ENCODE measurements at regions not wholly inside any gene's neighbourhood (a gene's known extent, or its start where the extent isn't known, plus 50 kb on each side); places are given as distances from the start of the nearest gene placed in this dataset.

DNA sequence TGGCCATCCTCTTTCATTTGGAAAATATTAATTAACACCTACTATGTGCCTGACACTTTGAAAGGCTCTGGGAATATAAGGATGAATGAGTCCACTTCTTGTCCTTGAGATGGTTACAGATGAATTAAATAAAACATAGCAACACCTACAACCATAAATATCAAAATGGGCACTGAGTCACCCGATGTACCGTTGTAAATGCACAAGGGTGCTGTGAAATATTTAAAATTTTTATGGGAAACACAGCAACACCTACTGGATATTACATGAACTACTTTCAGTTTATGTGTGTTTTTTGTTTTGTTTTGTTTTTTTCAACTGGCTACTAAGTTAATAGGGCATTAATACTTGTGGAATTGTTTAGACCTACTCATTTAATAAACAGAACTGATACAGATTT lies 239.0 kb upstream of the NAALADL2 start:
- Histone ChIP-seq H3K9me3 (ENCODE audit: severe bottlenecking) (no peaks in the 10 kb centered on the region), H3K36me3 (ENCODE audit: low read depth) (no peaks in the 10 kb centered on the region), H3K4me3 (ENCODE audit: severe bottlenecking) (no peak overlapping the region), H3K27ac (ENCODE audit: poor library complexity, severe bottlenecking) (no peak overlapping the region), H3K4me1 (ENCODE audit: insufficient read depth, poor library complexity, severe bottlenecking) (no peaks in the 10 kb centered on the region), H3K27me3 (ENCODE audit: insufficient read depth, poor library complexity, severe bottlenecking) (no peaks in the 10 kb centered on the region)
- no peak for DNase-seq (ENCODE audit: low spot score)
- TF ChIP-seq, protein P1, sequence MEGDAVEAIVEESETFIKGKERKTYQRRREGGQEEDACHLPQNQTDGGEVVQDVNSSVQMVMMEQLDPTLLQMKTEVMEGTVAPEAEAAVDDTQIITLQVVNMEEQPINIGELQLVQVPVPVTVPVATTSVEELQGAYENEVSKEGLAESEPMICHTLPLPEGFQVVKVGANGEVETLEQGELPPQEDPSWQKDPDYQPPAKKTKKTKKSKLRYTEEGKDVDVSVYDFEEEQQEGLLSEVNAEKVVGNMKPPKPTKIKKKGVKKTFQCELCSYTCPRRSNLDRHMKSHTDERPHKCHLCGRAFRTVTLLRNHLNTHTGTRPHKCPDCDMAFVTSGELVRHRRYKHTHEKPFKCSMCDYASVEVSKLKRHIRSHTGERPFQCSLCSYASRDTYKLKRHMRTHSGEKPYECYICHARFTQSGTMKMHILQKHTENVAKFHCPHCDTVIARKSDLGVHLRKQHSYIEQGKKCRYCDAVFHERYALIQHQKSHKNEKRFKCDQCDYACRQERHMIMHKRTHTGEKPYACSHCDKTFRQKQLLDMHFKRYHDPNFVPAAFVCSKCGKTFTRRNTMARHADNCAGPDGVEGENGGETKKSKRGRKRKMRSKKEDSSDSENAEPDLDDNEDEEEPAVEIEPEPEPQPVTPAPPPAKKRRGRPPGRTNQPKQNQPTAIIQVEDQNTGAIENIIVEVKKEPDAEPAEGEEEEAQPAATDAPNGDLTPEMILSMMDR (IDR thresholded peaks at IDR 0.05; ENCODE audit: poor library complexity, severe bottlenecking): peak; percentile 41
- no peak for ATAC-seq (ENCODE audit: low read depth)

DNA sequence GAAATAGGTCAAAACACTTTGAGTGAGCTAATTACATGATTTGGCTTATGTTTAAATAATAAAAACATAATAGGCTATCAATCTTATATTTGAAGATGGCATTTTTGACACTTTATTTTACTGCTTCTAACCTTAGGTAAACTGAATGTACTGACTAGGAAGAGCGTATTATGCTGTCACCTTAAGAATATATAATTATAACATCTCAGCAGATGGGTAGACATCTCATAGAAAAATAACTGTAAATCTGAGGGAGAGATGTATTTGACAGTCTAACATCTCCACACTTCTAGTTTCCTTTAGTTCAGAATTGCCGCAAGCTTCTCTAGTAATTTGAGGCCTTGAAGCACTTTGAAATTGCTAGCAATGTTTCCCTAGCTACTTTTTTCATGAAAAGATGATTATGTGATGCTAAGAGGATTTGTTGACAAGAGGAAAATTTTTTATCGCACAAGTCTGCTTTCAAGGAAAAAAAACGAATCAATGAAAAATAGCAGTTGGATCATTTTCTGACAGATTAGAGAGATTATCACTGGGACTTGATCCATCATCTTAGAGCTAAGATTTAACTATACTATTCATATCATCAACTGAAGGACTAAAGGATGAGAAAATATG lies 238.2 kb upstream of the NAALADL2 start:
- DNase-seq (ENCODE audit: low spot score): no peak
- no peak overlapping the region for H3K27ac ChIP-seq (ENCODE audit: poor library complexity, severe bottlenecking)

DNA sequence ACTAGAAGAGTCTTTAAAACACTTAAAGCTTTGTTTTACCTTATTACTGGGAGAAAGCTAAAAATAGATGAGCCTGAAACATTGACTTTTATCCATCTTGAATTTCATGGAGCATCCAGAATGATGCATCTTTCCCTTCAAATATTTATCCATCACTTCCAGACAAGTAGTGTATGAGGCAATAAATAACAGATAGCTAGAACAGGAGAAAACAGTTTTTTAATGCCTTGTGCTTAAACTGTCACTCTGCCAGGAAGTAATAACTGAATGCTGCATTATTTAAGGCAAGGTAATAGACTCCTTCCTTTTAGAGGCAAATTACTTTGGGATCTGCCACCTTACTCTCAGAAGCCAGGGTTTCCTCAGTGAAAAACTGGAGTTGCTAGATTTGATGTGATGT lies 225.8 kb upstream of the NAALADL2 start:
- Histone ChIP-seq H3K4me1 (ENCODE audit: insufficient read depth, poor library complexity, severe bottlenecking) (no peaks in the 10 kb centered on the region), H3K36me3 (ENCODE audit: low read depth) (no peaks in the 10 kb centered on the region), H3K4me3 (ENCODE audit: severe bottlenecking) (no peak overlapping the region), H3K27ac (ENCODE audit: poor library complexity, severe bottlenecking) (no peak overlapping the region), H3K9me3 (ENCODE audit: severe bottlenecking) (no peaks in the 10 kb centered on the region), H3K27me3 (ENCODE audit: insufficient read depth, poor library complexity, severe bottlenecking) (peaks cover 5% of the 10 kb centered on the region)
- no peak for ATAC-seq (ENCODE audit: low read depth)
- TF ChIP-seq, protein P1 (IDR thresholded peaks at IDR 0.05; ENCODE audit: poor library complexity, severe bottlenecking): no peak
- DNase-seq (ENCODE audit: low spot score): no peak

More for the DNA sequence above, 238.2 kb upstream of the NAALADL2 start:
- Histone ChIP-seq H3K4me3 (ENCODE audit: severe bottlenecking) (no peak overlapping the region), H3K36me3 (ENCODE audit: low read depth) (no peaks in the 10 kb centered on the region), H3K27me3 (ENCODE audit: insufficient read depth, poor library complexity, severe bottlenecking) (no peaks in the 10 kb centered on the region), H3K4me1 (ENCODE audit: insufficient read depth, poor library complexity, severe bottlenecking) (no peaks in the 10 kb centered on the region), H3K9me3 (ENCODE audit: severe bottlenecking) (no peaks in the 10 kb centered on the region)
- TF ChIP-seq, protein P1 (IDR thresholded peaks at IDR 0.05; ENCODE audit: poor library complexity, severe bottlenecking): no peak
- ATAC-seq (ENCODE audit: low read depth): no peak

DNA sequence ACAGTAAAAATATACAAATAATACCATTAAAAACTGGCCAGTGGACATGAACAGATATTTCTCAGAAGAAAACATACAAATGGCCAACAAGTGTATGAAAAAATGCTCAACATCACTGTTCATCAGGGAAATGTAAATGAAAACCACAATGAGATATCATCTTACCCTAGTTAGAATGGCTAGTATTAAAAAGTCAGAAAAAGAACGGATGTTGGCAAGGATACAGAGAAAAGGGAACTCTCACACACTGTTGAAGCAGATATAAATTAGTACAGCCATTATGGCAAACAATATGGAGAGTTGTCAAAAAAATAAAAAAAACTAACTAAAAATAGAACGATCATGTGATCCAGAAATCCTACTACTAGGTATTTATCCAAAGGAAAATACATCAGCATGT lies 222.7 kb upstream of the NAALADL2 start:
- H3K36me3 ChIP-seq (ENCODE audit: low read depth): no peaks in the 10 kb centered on the region
- no peak overlapping the region for H3K4me3 ChIP-seq (ENCODE audit: severe bottlenecking)
- TF ChIP-seq, protein P1 (IDR thresholded peaks at IDR 0.05; ENCODE audit: poor library complexity, severe bottlenecking): no peak
- H3K27ac ChIP-seq (ENCODE audit: poor library complexity, severe bottlenecking): no peak overlapping the region
- H3K27me3 ChIP-seq (ENCODE audit: insufficient read depth, poor library complexity, severe bottlenecking): peaks cover 5% of the 10 kb centered on the region
- no peak for DNase-seq (ENCODE audit: low spot score)
- ATAC-seq (ENCODE audit: low read depth): no peak
- H3K4me1 ChIP-seq (ENCODE audit: insufficient read depth, poor library complexity, severe bottlenecking): no peaks in the 10 kb centered on the region
- H3K9me3 ChIP-seq (ENCODE audit: severe bottlenecking): no peaks in the 10 kb centered on the region

DNA sequence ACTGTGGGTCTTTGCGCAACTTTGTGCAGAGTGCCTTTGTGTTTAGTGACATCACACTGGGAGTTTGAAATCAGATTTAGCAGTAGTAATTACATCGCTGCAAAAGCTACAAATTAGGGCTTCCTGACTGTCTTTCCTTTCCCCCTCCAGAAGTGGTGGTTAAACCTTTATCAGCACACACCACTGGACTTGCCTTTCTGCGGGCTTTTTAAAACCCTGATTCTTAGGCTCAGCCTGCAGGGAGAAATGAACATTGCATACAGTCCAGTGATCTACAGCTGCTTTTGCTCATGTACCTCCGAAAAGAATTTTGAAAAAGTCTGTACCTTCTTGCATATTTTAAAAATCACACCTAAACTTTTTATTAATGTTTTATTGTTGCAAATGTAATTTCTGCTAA lies 219.7 kb upstream of the NAALADL2 start:
- TF ChIP-seq, protein P1 (IDR thresholded peaks at IDR 0.05; ENCODE audit: poor library complexity, severe bottlenecking): no peak

More for the DNA sequence above, 219.7 kb upstream of the NAALADL2 start:
- H3K27me3 ChIP-seq (ENCODE audit: insufficient read depth, poor library complexity, severe bottlenecking): no peaks in the 10 kb centered on the region
- H3K4me1 ChIP-seq (ENCODE audit: insufficient read depth, poor library complexity, severe bottlenecking): no peaks in the 10 kb centered on the region
- no peak overlapping the region for H3K4me3 ChIP-seq (ENCODE audit: severe bottlenecking)
- DNase-seq (ENCODE audit: low spot score) (no peak), ATAC-seq (ENCODE audit: low read depth) (no peak)
- no peaks in the 10 kb centered on the region for H3K9me3 ChIP-seq (ENCODE audit: severe bottlenecking)
- H3K27ac ChIP-seq (ENCODE audit: poor library complexity, severe bottlenecking): no peak overlapping the region
- H3K36me3 ChIP-seq (ENCODE audit: low read depth): no peaks in the 10 kb centered on the region

Measured in RWPE2 (cell line).